ENCODE measurements at regions not wholly inside any gene's neighbourhood (a gene's known extent, or its start where the extent isn't known, plus 50 kb on each side); places are given as distances from the start of the nearest gene placed in this dataset.

DNA sequence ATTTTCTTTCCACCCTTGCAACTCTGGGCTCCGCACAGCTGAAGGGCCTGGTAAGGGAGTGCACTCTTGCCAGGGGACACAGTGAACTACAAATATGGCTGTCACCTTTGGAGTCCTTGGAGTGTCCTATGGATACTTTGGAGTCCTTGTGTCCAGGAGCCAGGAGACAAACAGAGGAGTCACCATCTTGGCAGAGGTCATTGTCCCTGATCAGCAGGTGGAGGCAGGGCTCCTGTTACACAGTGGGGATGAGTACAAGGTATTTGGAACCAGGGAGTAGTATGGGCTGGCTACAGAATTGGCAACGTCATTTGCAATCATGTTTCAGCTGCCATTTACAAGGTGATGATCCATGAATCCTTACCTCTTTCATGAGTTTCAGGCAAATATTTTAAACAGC, 132.5 kb downstream of the FAM161A start:
- no peak for TF ChIP-seq TAF1 (IDR thresholded peaks at IDR 0.05; ENCODE audit: borderline replicate concordance, low read depth, low read length)
- TF ChIP-seq POLR2A (IDR thresholded peaks at IDR 0.05; ENCODE audit: low read depth, low read length) = no peak
- TF ChIP-seq POLR2AphosphoS5 (IDR thresholded peaks at IDR 0.05; ENCODE audit: low read depth, low read length) = no peak
- no peak for DNase-seq (ENCODE audit: insufficient read length)
- FAIRE-seq = no peak

- TF ChIP-seq TAF1 (IDR thresholded peaks at IDR 0.05; ENCODE audit: borderline replicate concordance, low read depth, low read length) = no peak
- TF ChIP-seq POLR2A (IDR thresholded peaks at IDR 0.05; ENCODE audit: low read depth, low read length) = no peak
- no peak for TF ChIP-seq POLR2AphosphoS5 (IDR thresholded peaks at IDR 0.05; ENCODE audit: low read depth, low read length)
- FAIRE-seq (no peak), DNase-seq (ENCODE audit: insufficient read length) (no peak)
Observed at GRCh38 chr2:61720911-61721310, 132.9 kb downstream of the FAM161A start.

- TF ChIP-seq POLR2A (IDR thresholded peaks at IDR 0.05; ENCODE audit: low read depth, low read length) = no peak
- TF ChIP-seq TAF1 (IDR thresholded peaks at IDR 0.05; ENCODE audit: borderline replicate concordance, low read depth, low read length) = no peak
- no peak for TF ChIP-seq POLR2AphosphoS5 (IDR thresholded peaks at IDR 0.05; ENCODE audit: low read depth, low read length)
- FAIRE-seq (no peak), DNase-seq (ENCODE audit: insufficient read length) (no peak)
Observed at GRCh38 chr2:61718965-61719364, 134.9 kb downstream of the FAM161A start.

GRCh38 chr2:61715506-61715905, 138.4 kb downstream of the FAM161A start:
- FAIRE-seq = no peak
- TF ChIP-seq POLR2A (IDR thresholded peaks at IDR 0.05; ENCODE audit: low read depth, low read length) = no peak
- no peak for TF ChIP-seq POLR2AphosphoS5 (IDR thresholded peaks at IDR 0.05; ENCODE audit: low read depth, low read length)
- TF ChIP-seq TAF1 (IDR thresholded peaks at IDR 0.05; ENCODE audit: borderline replicate concordance, low read depth, low read length) = no peak
- DNase-seq (ENCODE audit: insufficient read length) = no peak

DNA sequence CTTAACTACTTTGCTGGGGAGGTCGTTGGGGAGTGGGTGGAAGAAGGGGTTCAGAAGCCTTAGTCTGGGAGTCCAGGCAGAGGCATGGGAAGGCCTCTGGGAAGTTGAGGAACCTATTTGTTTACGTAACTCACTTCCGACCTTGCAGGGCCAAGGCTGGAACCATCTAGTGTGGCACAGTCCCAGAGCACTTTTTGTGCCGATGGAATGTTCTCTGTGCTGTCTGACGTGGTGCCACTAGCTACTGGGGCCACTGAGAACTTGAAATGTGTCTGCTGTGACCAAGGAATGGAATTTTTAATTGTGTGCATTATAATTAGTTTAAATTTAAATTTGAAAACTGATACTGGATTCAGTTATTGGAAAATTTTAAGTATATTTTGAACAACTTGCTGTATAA, 139.7 kb downstream of the FAM161A start:
- TF ChIP-seq POLR2AphosphoS5 (IDR thresholded peaks at IDR 0.05; ENCODE audit: low read depth, low read length) (no peak), POLR2A (IDR thresholded peaks at IDR 0.05; ENCODE audit: low read depth, low read length) (no peak), TAF1 (IDR thresholded peaks at IDR 0.05; ENCODE audit: borderline replicate concordance, low read depth, low read length) (no peak)
- DNase-seq (ENCODE audit: insufficient read length) (no peak), FAIRE-seq (no peak)

GRCh38 chr2:61713457-61713856, 140.4 kb downstream of the FAM161A start:
- TF ChIP-seq POLR2A (IDR thresholded peaks at IDR 0.05; ENCODE audit: low read depth, low read length) = no peak
- TF ChIP-seq POLR2AphosphoS5 (IDR thresholded peaks at IDR 0.05; ENCODE audit: low read depth, low read length) = no peak
- TF ChIP-seq TAF1 (IDR thresholded peaks at IDR 0.05; ENCODE audit: borderline replicate concordance, low read depth, low read length) = no peak
- no peak for DNase-seq (ENCODE audit: insufficient read length)
- no peak for FAIRE-seq

DNA sequence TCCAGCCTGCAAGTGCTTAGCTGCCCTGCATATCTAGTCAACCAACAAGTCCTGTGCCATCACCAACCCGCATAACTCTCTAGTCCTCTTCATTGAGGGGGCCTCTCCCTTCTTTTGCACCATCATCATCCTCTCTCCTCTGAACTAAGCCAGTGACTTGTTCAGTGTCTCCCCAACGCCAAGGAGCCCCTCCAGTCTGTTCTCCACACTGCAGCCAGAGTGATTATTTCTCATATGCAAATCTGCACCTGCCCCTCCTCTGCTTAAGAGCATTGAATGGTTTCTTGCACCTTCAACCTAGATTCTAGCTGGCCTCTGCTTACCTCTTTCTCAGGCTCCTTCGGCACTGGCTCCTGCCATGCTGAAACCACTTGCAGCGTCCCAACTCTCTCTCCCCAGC, 141.8 kb downstream of the FAM161A start:
- DNase-seq (ENCODE audit: insufficient read length) = no peak
- FAIRE-seq = no peak
- TF ChIP-seq POLR2AphosphoS5 (IDR thresholded peaks at IDR 0.05; ENCODE audit: low read depth, low read length) = no peak
- TF ChIP-seq POLR2A (IDR thresholded peaks at IDR 0.05; ENCODE audit: low read depth, low read length) = no peak
- no peak for TF ChIP-seq TAF1 (IDR thresholded peaks at IDR 0.05; ENCODE audit: borderline replicate concordance, low read depth, low read length)

- TF ChIP-seq POLR2AphosphoS5 (IDR thresholded peaks at IDR 0.05; ENCODE audit: low read depth, low read length) (no peak), POLR2A (IDR thresholded peaks at IDR 0.05; ENCODE audit: low read depth, low read length) (no peak), TAF1 (IDR thresholded peaks at IDR 0.05; ENCODE audit: borderline replicate concordance, low read depth, low read length) (no peak)
- no peak for DNase-seq (ENCODE audit: insufficient read length)
- no peak for FAIRE-seq
Observed at GRCh38 chr2:61710711-61711110, 143.1 kb downstream of the FAM161A start.

DNA sequence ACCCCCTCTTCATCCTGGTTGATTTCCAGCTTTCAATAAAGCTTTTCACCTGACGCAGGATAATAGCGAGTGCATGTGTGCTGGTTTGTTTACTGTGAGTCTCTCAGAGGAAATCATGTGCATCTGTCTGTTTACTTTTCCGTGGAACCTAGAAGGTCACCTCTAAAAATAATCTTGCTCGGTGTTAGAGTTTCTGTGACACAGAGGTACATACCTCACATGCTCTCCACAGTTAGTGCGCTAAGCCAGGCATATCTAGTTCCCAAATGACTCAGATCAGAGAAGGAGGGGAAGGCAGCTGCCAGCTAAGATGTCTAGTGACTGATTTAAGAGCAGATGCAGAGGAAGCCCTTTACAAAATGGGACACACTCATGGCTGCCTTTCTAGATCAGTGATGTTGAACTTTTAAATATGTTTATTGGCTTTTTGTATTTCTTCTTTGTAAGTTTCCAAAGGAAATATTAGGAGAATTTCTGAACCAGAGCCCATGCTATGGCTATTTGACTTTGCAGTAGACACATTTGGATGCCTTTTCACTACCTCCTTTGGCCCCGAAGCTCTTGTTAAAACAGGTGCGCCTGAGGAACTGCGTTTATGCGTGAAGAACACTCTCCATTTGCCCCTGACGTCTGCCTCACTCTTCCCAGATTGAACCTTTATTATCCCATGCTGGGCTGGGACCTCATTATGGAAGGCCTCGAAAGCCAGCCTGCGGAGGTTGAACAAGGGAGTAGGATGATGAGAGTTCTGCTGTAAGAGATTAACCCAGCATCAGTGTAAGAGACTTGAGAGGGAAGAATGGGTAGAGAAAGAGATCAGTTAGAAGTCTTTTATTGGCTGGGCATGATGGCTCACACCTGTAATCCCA, 145.6 kb downstream of the FAM161A start:
- FAIRE-seq = peak; percentile 96
- DNase-seq (ENCODE audit: insufficient read length) = peak; percentile 34
- TF ChIP-seq TAF1 (IDR thresholded peaks at IDR 0.05; ENCODE audit: borderline replicate concordance, low read depth, low read length) (no peak), POLR2AphosphoS5 (IDR thresholded peaks at IDR 0.05; ENCODE audit: low read depth, low read length) (peak; percentile 67; the same call in 1 of the 2 replicates), POLR2A (IDR thresholded peaks at IDR 0.05; ENCODE audit: low read depth, low read length) (0 out of 2 replicates have a peak, but pooled peaks have one; percentile 40)

- FAIRE-seq (peak; percentile 82), DNase-seq (ENCODE audit: insufficient read length) (no peak)
- no peak for TF ChIP-seq POLR2A (IDR thresholded peaks at IDR 0.05; ENCODE audit: low read depth, low read length)
- no peak for TF ChIP-seq TAF1 (IDR thresholded peaks at IDR 0.05; ENCODE audit: borderline replicate concordance, low read depth, low read length)
- no peak for TF ChIP-seq POLR2AphosphoS5 (IDR thresholded peaks at IDR 0.05; ENCODE audit: low read depth, low read length)
Observed at GRCh38 chr2:61705625-61706024, 148.2 kb downstream of the FAM161A start.

GRCh38 chr2:61704364-61704763, 149.5 kb downstream of the FAM161A start:
- FAIRE-seq = no peak
- no peak for DNase-seq (ENCODE audit: insufficient read length)
- TF ChIP-seq TAF1 (IDR thresholded peaks at IDR 0.05; ENCODE audit: borderline replicate concordance, low read depth, low read length) (no peak), POLR2AphosphoS5 (IDR thresholded peaks at IDR 0.05; ENCODE audit: low read depth, low read length) (no peak), POLR2A (IDR thresholded peaks at IDR 0.05; ENCODE audit: low read depth, low read length) (no peak)

GRCh38 chr2:61702088-61702467, 151.8 kb downstream of the FAM161A start:
- FAIRE-seq = no peak
- DNase-seq (ENCODE audit: insufficient read length) = no peak
- TF ChIP-seq TAF1 (IDR thresholded peaks at IDR 0.05; ENCODE audit: borderline replicate concordance, low read depth, low read length) (no peak), POLR2AphosphoS5 (IDR thresholded peaks at IDR 0.05; ENCODE audit: low read depth, low read length) (no peak), POLR2A (IDR thresholded peaks at IDR 0.05; ENCODE audit: low read depth, low read length) (no peak)
